22Rv1 (cell line): ENCODE measurements at regions not wholly inside any gene's neighbourhood (a gene's known extent, or its start where the extent isn't known, plus 50 kb on each side); places are given as distances from the start of the nearest gene placed in this dataset.

Experiments
- H3K27ac ChIP-seq: fragments of 450-650 bp; 2 replicates; pipeline ENCODE4 v1.5.1; 2017
- CTCF ChIP-seq: fragments of 450-650 bp; IDR thresholded peaks from 2 replicates; pipeline ENCODE4 v1.5.1; 2017; ENCODE audit warnings: mild to moderate bottlenecking
- ZFX ChIP-seq: fragments of 450-650 bp; IDR thresholded peaks from 2 replicates; pipeline ENCODE4 v1.6.1; 2017; ENCODE audit warnings: antibody characterized with exemption, borderline replicate concordance

- H3K27ac ChIP-seq = no peak overlapping the region
- no peak for TF ChIP-seq ZFX
- TF ChIP-seq CTCF = no peak
Measured at GRCh38 chr6:48027704-48028435, 83.1 kb downstream of the PTCHD4 start.

DNA sequence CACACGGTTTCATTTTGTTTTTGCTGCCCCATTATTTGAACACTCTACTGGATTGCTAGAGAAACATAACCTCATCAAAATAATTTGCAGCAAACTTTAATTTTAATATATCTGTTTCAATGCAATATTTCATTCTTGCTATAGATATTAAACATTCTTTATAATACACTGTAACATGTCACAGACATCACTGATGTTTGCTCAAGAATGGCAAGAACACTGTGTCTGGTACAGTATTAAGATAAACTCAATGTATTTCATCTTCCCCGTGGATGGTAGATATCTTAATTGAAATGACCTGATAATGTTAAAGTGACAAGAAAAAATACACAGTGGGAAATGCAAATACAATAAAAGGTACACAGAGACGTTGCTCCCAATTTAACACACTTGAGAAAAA lies 86.0 kb downstream of the PTCHD4 start:
- no peak overlapping the region for H3K27ac ChIP-seq
- TF ChIP-seq ZFX (no peak), CTCF (no peak)

DNA sequence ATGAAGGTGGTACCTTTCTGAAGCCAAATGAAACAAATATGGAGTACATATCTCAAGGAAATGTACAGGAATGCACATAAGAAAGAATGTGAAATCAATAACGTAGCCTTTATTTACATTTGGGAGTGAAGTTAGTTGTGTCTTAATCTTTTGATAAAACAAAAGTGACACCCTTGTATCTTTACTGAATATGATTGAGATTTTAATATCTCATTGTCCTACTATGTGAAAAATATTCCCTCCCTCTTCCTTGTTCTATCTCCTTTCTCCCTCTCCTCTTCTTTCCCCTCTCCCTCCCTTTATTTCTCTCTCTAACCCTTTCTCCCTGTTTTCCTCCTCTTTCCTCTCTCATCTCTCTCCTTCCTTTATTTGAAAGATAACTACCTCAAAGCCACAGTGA lies 89.1 kb downstream of the PTCHD4 start:
- H3K27ac ChIP-seq = no peak overlapping the region
- TF ChIP-seq ZFX (no peak), CTCF (no peak)

DNA sequence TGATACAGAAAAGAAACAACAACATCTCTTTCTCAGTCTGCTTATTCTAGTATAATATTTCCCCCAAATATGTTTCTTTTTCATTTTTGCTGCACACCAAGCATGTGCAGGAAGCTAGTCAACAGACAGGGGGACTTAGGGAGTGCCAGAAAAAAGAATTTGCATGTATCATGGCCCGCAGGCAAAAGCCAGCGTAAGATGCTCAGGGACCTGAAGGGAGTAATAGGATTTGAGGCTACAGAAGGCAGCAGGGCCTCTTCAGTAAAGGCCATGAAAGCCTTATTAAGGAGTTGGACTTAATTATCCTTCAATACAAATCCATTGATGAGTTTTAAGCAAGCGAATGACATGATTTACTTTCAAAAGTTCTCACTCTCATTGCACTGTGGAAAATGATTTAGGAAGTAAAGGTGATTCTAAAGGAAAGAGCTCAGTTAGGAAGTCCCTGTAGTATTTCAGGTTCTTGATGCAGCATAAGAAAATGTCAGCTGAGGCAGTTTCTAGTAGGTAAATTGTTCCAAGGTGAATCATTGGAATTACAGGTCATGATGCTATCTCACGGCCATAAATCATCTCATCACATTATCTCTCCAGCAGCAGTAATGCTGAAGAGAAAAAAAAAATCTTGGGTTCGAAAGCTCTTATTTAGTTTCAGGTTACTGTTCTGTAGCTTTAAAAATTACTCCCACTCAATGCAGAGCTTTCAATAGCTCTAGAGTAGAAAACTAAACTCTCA lies 94.8 kb downstream of the PTCHD4 start:
- TF ChIP-seq ZFX (no peak), CTCF (no peak)
- no peak overlapping the region for H3K27ac ChIP-seq

DNA sequence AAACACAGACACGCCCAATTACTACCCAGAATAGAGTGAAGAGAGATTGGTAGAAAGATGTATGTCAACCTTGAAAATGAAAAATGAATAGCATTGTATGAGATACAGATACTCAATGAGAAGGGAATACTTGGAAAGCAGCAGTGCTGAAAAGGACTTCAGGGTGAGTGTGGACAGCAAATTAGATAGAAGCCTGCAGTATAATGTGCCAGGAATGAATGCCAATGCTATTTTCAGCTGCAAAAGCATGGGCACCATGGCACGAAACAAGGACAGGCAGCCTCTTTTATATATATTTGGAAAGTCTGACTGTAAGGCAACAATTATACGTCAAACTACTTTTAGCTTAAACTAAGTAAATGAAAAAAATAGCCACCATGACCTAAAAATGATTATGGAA lies 118.2 kb downstream of the PTCHD4 start:
- H3K27ac ChIP-seq = no peak overlapping the region
- TF ChIP-seq CTCF (no peak), ZFX (no peak)

DNA sequence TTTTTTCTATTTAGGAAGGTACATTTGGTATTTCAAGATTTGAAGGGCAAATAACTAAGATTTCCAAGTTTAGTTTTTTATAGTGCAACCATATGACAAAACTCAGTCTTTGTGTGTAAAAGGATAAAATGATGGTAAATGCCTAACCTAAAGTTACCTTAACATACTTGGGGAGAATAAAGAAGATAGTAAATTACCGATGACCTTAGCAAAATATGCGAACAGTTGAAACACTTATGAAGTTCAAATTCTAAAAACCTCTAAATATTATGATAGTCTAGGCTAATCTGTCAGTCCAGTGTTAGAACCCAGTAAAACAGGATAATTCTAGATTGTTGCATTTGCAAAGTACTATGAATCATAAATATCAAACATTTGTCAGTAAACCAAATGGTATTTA lies 127.5 kb downstream of the PTCHD4 start:
- no peak for TF ChIP-seq ZFX
- TF ChIP-seq CTCF = no peak
- H3K27ac ChIP-seq = no peak overlapping the region

DNA sequence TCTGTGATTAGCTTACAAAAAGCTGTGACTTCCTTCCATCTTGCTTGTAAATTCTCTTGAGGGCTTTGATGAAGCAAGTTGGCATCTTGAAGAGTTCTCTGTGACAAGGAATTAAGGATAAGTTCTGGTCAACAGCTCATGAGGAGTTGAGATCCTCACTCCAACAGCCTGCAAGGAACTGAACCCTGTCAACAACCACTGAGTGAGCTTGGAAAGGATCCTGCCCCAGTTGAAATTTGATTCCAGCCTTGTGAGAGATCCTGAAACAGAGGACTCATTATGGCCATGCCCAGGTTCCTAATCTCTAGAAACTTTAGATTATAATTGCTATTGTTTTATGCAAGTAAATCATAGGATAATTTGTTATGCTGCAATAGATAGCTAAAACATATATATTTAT lies 133.7 kb downstream of the PTCHD4 start:
- no peak for TF ChIP-seq ZFX
- no peak for TF ChIP-seq CTCF
- H3K27ac ChIP-seq = no peak overlapping the region
